PFSK-1 (cell line): ENCODE measurements at regions not wholly inside any gene's neighbourhood (a gene's known extent, or its start where the extent isn't known, plus 50 kb on each side); places are given as distances from the start of the nearest gene placed in this dataset.

Experiments used
- POLR2AphosphoS5 ChIP-seq: IDR thresholded peaks from 2 replicates; pipeline ENCODE4 v1.6.1; 2012; ENCODE audit warnings: low read depth, mild to moderate bottlenecking, control low read depth, low read length, moderate library complexity
- REST ChIP-seq, 2 experiments: IDR thresholded peaks; 2 replicates each; pipeline versions ENCODE4 v1.6.1 to v1.8.0; 2011 to 2012; ENCODE audit warnings: low read depth in 2 of 2, low read length in 2 of 2, control low read depth in 1 of 2, inconsistent platforms in 1 of 2, mild to moderate bottlenecking in 1 of 2, moderate library complexity in 1 of 2; ENCODE audit not compliant: insufficient read depth in 1 of 2

- no peak for TF ChIP-seq REST (IDR thresholded peaks at IDR 0.05; ENCODE audit: insufficient read depth in 1 of 2, low read depth in 2 of 2, low read length in 2 of 2)
- no peak for TF ChIP-seq POLR2AphosphoS5
Measured at GRCh38 chr5:58187432-58188261, 272.2 kb downstream of the PLK2 start.
